MM.1S (cell line): ENCODE measurements at regions not wholly inside any gene's neighbourhood (a gene's known extent, or its start where the extent isn't known, plus 50 kb on each side); places are given as distances from the start of the nearest gene placed in this dataset.

Experiments
- DNase-seq: peaks from one replicate; pipeline ENCODE4 v3.0.0-alpha.2; 2015
- H2AFZ ChIP-seq: fragments of 300-600 bp; sonication (generic); 2 replicates; pipeline ENCODE4 v1.6.0; 2016; ENCODE audit warnings: antibody characterized with exemption, low read length
- H3F3A ChIP-seq: fragments of 300-600 bp; sonication (generic); 2 replicates; pipeline ENCODE4 v1.6.1; 2016; ENCODE audit warnings: mild to moderate bottlenecking, antibody characterized with exemption, low read length, moderate library complexity, mixed read lengths; ENCODE audit not compliant: insufficient read depth
- H3K27ac ChIP-seq: fragments of 300-600 bp; sonication (generic); 2 replicates; pipeline ENCODE4 v1.5.1; 2016; ENCODE audit warnings: mild to moderate bottlenecking, low read length
- H3K27me3 ChIP-seq: fragments of 300-600 bp; sonication (generic); replicated peaks from 2 replicates; pipeline ENCODE4 v1.6.0; 2016; ENCODE audit warnings: low read length; ENCODE audit not compliant: insufficient read depth
- H3K36me3 ChIP-seq: fragments of 300-600 bp; sonication (generic); replicated peaks from 2 replicates; pipeline ENCODE4 v1.6.1; 2016; ENCODE audit warnings: mild to moderate bottlenecking, low read length, mixed read lengths; ENCODE audit not compliant: insufficient read depth
- H3K4me1 ChIP-seq: fragments of 300-600 bp; sonication (generic); 2 replicates; pipeline ENCODE4 v1.6.1; 2016; ENCODE audit warnings: low read length, mixed read lengths
- H3K4me2 ChIP-seq: fragments of 300-600 bp; sonication (generic); 2 replicates; pipeline ENCODE4 v1.6.0; 2016; ENCODE audit warnings: low read depth, low read length
- H3K4me3 ChIP-seq: fragments of 300-600 bp; sonication (generic); 2 replicates; pipeline ENCODE4 v1.5.1; 2016; ENCODE audit warnings: low read length, mixed read lengths
- H3K79me2 ChIP-seq: fragments of 300-600 bp; sonication (generic); 2 replicates; pipeline ENCODE4 v1.6.1; 2016; ENCODE audit warnings: mixed run types, low read length, mixed read lengths
- H3K9ac ChIP-seq: fragments of 300-600 bp; sonication (generic); 2 replicates; pipeline ENCODE4 v1.6.1; 2016; ENCODE audit warnings: low read length, mixed read lengths
- H3K9me2 ChIP-seq: fragments of 300-600 bp; sonication (generic); replicated peaks from 2 replicates; pipeline ENCODE4 v1.6.1; 2016; ENCODE audit warnings: mild to moderate bottlenecking, low read length, mixed read lengths; ENCODE audit not compliant: insufficient read depth
- H3K9me3 ChIP-seq: fragments of 300-600 bp; sonication (generic); replicated peaks from 2 replicates; pipeline ENCODE4 v1.6.1; 2016; ENCODE audit warnings: mild to moderate bottlenecking, low read length, mixed read lengths; ENCODE audit not compliant: insufficient read depth
- H4K20me1 ChIP-seq: fragments of 300-600 bp; sonication (generic); 2 replicates; pipeline ENCODE4 v1.6.1; 2016; ENCODE audit warnings: mild to moderate bottlenecking, low read length, moderate library complexity, mixed read lengths; ENCODE audit not compliant: insufficient read depth
- CTCF ChIP-seq: fragments of 300-600 bp; sonication (generic); IDR thresholded peaks from 2 replicates; pipeline ENCODE4 v1.5.1; 2016; ENCODE audit warnings: antibody characterized with exemption, low read length, mixed read lengths
- EZH2 ChIP-seq: fragments of 300-600 bp; sonication (generic); optimal IDR thresholded peaks from 2 replicates; pipeline ENCODE3; 2017; ENCODE audit warnings: low read depth, mild to moderate bottlenecking, antibody characterized with exemption, low read length, mixed read lengths
- EZH2phosphoT487 ChIP-seq: fragments of 300-600 bp; sonication (generic); IDR thresholded peaks from 2 replicates; pipeline ENCODE4 v1.6.1; 2018; ENCODE audit warnings: antibody characterized with exemption, low read length

GRCh38 chr4:136383082-136383481, 1149.2 kb downstream of the PCDH18 start:
- TF ChIP-seq CTCF (no peak), EZH2 (no peak), EZH2phosphoT487 (no peak)
- no peaks in the 10 kb centered on the region for H3K4me1 ChIP-seq
- H4K20me1 ChIP-seq: no peaks in the 10 kb centered on the region

GRCh38 chr4:136371231-136371630, 1161.1 kb downstream of the PCDH18 start:
- Histone ChIP-seq H3K27me3 (no peaks in the 10 kb centered on the region), H3K9me3 (no peaks in the 10 kb centered on the region), H3K79me2 (no peaks in the 10 kb centered on the region), H3F3A (no peaks in the 10 kb centered on the region), H3K9ac (no peak overlapping the region), H4K20me1 (no peaks in the 10 kb centered on the region), H2AFZ (no peak overlapping the region), H3K27ac (no peak overlapping the region), H3K4me3 (no peak overlapping the region), H3K36me3 (no peaks in the 10 kb centered on the region), H3K4me2 (no peak overlapping the region), H3K4me1 (no peaks in the 10 kb centered on the region), H3K9me2 (no peaks in the 10 kb centered on the region)
- TF ChIP-seq EZH2phosphoT487 (no peak), EZH2 (no peak)
- DNase-seq: no peak

More at GRCh38 chr4:136383082-136383481, 1149.2 kb downstream of the PCDH18 start:
- H3K9me3 ChIP-seq: no peaks in the 10 kb centered on the region
- H3K9me2 ChIP-seq: no peaks in the 10 kb centered on the region
- no peaks in the 10 kb centered on the region for H3F3A ChIP-seq
- no peaks in the 10 kb centered on the region for H3K79me2 ChIP-seq
- H3K4me2 ChIP-seq: no peak overlapping the region
- DNase-seq: no peak
- H3K27me3 ChIP-seq: no peaks in the 10 kb centered on the region
- no peak overlapping the region for H3K9ac ChIP-seq
- no peak overlapping the region for H3K27ac ChIP-seq
- no peak overlapping the region for H2AFZ ChIP-seq
- H3K4me3 ChIP-seq: no peak overlapping the region
- H3K36me3 ChIP-seq: no peaks in the 10 kb centered on the region

- DNase-seq: no peak
- H3K9me3 ChIP-seq: no peaks in the 10 kb centered on the region
- no peaks in the 10 kb centered on the region for H3K4me1 ChIP-seq
- no peaks in the 10 kb centered on the region for H3K79me2 ChIP-seq
- H3K9ac ChIP-seq: no peak overlapping the region
- H3K4me2 ChIP-seq: no peak overlapping the region
- H3K27ac ChIP-seq: no peak overlapping the region
- no peak overlapping the region for H2AFZ ChIP-seq
- H3K27me3 ChIP-seq: no peaks in the 10 kb centered on the region
- no peaks in the 10 kb centered on the region for H3K36me3 ChIP-seq
- TF ChIP-seq EZH2phosphoT487 (no peak), EZH2 (no peak), CTCF (no peak)
- no peaks in the 10 kb centered on the region for H3F3A ChIP-seq
- H3K9me2 ChIP-seq: no peaks in the 10 kb centered on the region
- H3K4me3 ChIP-seq: no peak overlapping the region
- H4K20me1 ChIP-seq: no peaks in the 10 kb centered on the region
Measured at GRCh38 chr4:136369073-136369472, 1163.2 kb downstream of the PCDH18 start.

- no peaks in the 10 kb centered on the region for H3K4me1 ChIP-seq
- H3K9ac ChIP-seq: no peak overlapping the region
- no peaks in the 10 kb centered on the region for H3F3A ChIP-seq
- no peaks in the 10 kb centered on the region for H3K36me3 ChIP-seq
- no peaks in the 10 kb centered on the region for H4K20me1 ChIP-seq
- no peaks in the 10 kb centered on the region for H3K79me2 ChIP-seq
- no peak overlapping the region for H2AFZ ChIP-seq
- TF ChIP-seq EZH2phosphoT487 (no peak), EZH2 (no peak), CTCF (no peak)
- no peaks in the 10 kb centered on the region for H3K27me3 ChIP-seq
- no peak for DNase-seq
- H3K27ac ChIP-seq: no peak overlapping the region
- no peak overlapping the region for H3K4me3 ChIP-seq
- no peaks in the 10 kb centered on the region for H3K9me3 ChIP-seq
- H3K9me2 ChIP-seq: no peaks in the 10 kb centered on the region
- H3K4me2 ChIP-seq: no peak overlapping the region
Measured at GRCh38 chr4:136357556-136357955, 1174.7 kb downstream of the PCDH18 start.
